Lung (tissue), 11 donors: ENCODE measurements at regions not wholly inside any gene's neighbourhood (a gene's known extent, or its start where the extent isn't known, plus 50 kb on each side); places are given as distances from the start of the nearest gene placed in this dataset.

ENCODE experiments used
- ATAC-seq: fragments of 200-7000 bp; cut with Tn5 transposase; one replicate; pipeline ENCODE4 v1.9.1; 2020; ENCODE audit warnings: moderate number of reproducible peaks; ENCODE audit not compliant: insufficient read depth, low FRiP score
- DNase-seq, 3 donors: peaks; one replicate each; pipeline ENCODE4 v3.0.0-alpha.2; 2013 to 2017
- H3K27ac ChIP-seq, 2 donors: one replicate each; pipeline ENCODE4 v1.5.1; 2013; ENCODE audit warnings: mild to moderate bottlenecking in 2 of 2, moderate library complexity in 2 of 2, control low read depth in 1 of 2, inconsistent platforms in 1 of 2, low read depth in 1 of 2, low read length in 1 of 2
- H3K27me3 ChIP-seq, 3 donors: one replicate each; pipeline ENCODE4 v1.5.1; 2013; ENCODE audit warnings: low read length in 2 of 3; ENCODE audit not compliant: control insufficient read depth in 3 of 3, insufficient read depth in 3 of 3
- H3K36me3 ChIP-seq, 4 donors: one replicate each; pipeline ENCODE4 v1.5.1; 2013; ENCODE audit warnings: low read length in 4 of 4, mild to moderate bottlenecking in 1 of 4, moderate library complexity in 1 of 4; ENCODE audit not compliant: control insufficient read depth in 4 of 4, insufficient read depth in 4 of 4
- H3K4me1 ChIP-seq, 5 donors: one replicate each; pipeline ENCODE4 v1.5.1; 2013; ENCODE audit warnings: low read length in 5 of 5, mild to moderate bottlenecking in 2 of 5, moderate library complexity in 1 of 5; ENCODE audit not compliant: control insufficient read depth in 5 of 5, insufficient read depth in 5 of 5
- H3K4me3 ChIP-seq: one replicate; pipeline ENCODE4 v1.5.1; 2013; ENCODE audit warnings: mild to moderate bottlenecking, control low read depth, moderate library complexity
- H3K9ac ChIP-seq, 2 donors: one replicate each; pipeline ENCODE4 v1.5.1; 2013; ENCODE audit warnings: low read length in 2 of 2, control low read depth in 1 of 2; ENCODE audit not compliant: insufficient read depth in 1 of 2
- H3K9me3 ChIP-seq, 4 donors: one replicate each; pipeline ENCODE4 v1.5.1; 2013; ENCODE audit warnings: low read length in 3 of 4, mild to moderate bottlenecking in 1 of 4, moderate library complexity in 1 of 4; ENCODE audit not compliant: control insufficient read depth in 4 of 4, insufficient read depth in 3 of 4
- CTCF ChIP-seq: IDR thresholded peaks from 2 replicates; pipeline ENCODE4 v1.5.1; 2012; ENCODE audit warnings: mild to moderate bottlenecking; ENCODE audit errors: control extremely low read depth, extremely low read depth
- WGBS, 2 donors: extraction: QIAGEN DNeasy Blood & Tissue Kit; methylation state at CpG; one replicate each; pipeline ENCODE4 v1.1.7; 2013; 5-methylcytosine and 5-hydroxymethylcytosine counted together
- donor health status: control.
- donor health status: control.
- donor health status: Bipolar disorder and iron deficiency.
- donor health status: healthy.
- donor health status: DM: yes; HTN: yes; CAD: no.

GRCh38 chr2:138087751-138088593 is 123.7 kb downstream of the HNMT start:
- DNase-seq (peak in 2 of 3 donors; percentile 35 to 75), ATAC-seq (no peak)
- TF ChIP-seq CTCF: no peak
- Histone ChIP-seq H3K4me1 (peaks cover 0 to 29% (median 4%) of the 10 kb centered on the region in 5 donors), H3K27ac (no peak overlapping the region), H3K9ac (no peak overlapping the region), H3K9me3 (no peaks in the 10 kb centered on the region), H3K4me3 (no peak overlapping the region), H3K36me3 (no peaks in the 10 kb centered on the region), H3K27me3 (no peaks in the 10 kb centered on the region)
- WGBS, 2 donors: 65 to 82% methylated on average over 13 of the region's 13 CpGs

- Histone ChIP-seq H3K27me3 (no peaks in the 10 kb centered on the region), H3K4me1 (peaks cover 0 to 29% (median 4%) of the 10 kb centered on the region in 5 donors), H3K9ac (no peak overlapping the region), H3K36me3 (no peaks in the 10 kb centered on the region), H3K27ac (no peak overlapping the region), H3K9me3 (no peaks in the 10 kb centered on the region), H3K4me3 (no peak overlapping the region)
- DNase-seq (peak in 2 of 3 donors; percentile 59 to 60), ATAC-seq (peak; percentile 49)
- peak; percentile 34 for TF ChIP-seq CTCF
- WGBS, 2 donors: 84 to 92% methylated on average over 1 of the region's 1 CpG
Observed at GRCh38 chr2:138090330-138090729, 126.1 kb downstream of the HNMT start.

GRCh38 chr2:138093455-138093854 is 129.2 kb downstream of the HNMT start:
- no peak for ATAC-seq
- TF ChIP-seq CTCF: no peak
- no peak for DNase-seq
- no peaks in the 10 kb centered on the region for H3K36me3 ChIP-seq
- no peaks in the 10 kb centered on the region for H3K9me3 ChIP-seq
- no peaks in the 10 kb centered on the region for H3K27me3 ChIP-seq
- H3K9ac ChIP-seq: no peak overlapping the region
- H3K4me1 ChIP-seq: peaks cover 0 to under 1% (median 0%) of the 10 kb centered on the region in 5 donors
- WGBS, 2 donors: 87 to 92% methylated on average over 4 of the region's 4 CpGs
- no peak overlapping the region for H3K4me3 ChIP-seq
- no peak overlapping the region for H3K27ac ChIP-seq

- DNase-seq: no peak
- H3K27ac ChIP-seq: no peak overlapping the region
- H3K27me3 ChIP-seq: no peaks in the 10 kb centered on the region
- 85 to 90% methylated on average over 3 of the region's 3 CpGs for WGBS, 2 donors
- H3K9me3 ChIP-seq: no peaks in the 10 kb centered on the region
- H3K4me1 ChIP-seq: no peaks in the 10 kb centered on the region
- no peak for ATAC-seq
- H3K9ac ChIP-seq: no peak overlapping the region
- no peak overlapping the region for H3K4me3 ChIP-seq
- no peak for TF ChIP-seq CTCF
- no peaks in the 10 kb centered on the region for H3K36me3 ChIP-seq
Observed at GRCh38 chr2:138094031-138094430, 129.8 kb downstream of the HNMT start.
